ENCODE measurements at regions not wholly inside any gene's neighbourhood (a gene's known extent, or its start where the extent isn't known, plus 50 kb on each side); places are given as distances from the start of the nearest gene placed in this dataset.

GRCh38 chr7:73976761-73977618 is 51.0 kb upstream of the ELN start:
- no peak for TF ChIP-seq EZH2 (IDR thresholded peaks at IDR 0.05; ENCODE audit: insufficient read depth, poor library complexity, severe bottlenecking)
- TF ChIP-seq EZH2phosphoT487 (IDR thresholded peaks at IDR 0.05; ENCODE audit: insufficient read depth, low read depth): 0 out of 2 replicates have a peak, but pooled peaks have one; percentile 80

All from GM23248 (cell line).